ENCODE measurements at regions not wholly inside any gene's neighbourhood (a gene's known extent, or its start where the extent isn't known, plus 50 kb on each side); places are given as distances from the start of the nearest gene placed in this dataset.

DNA sequence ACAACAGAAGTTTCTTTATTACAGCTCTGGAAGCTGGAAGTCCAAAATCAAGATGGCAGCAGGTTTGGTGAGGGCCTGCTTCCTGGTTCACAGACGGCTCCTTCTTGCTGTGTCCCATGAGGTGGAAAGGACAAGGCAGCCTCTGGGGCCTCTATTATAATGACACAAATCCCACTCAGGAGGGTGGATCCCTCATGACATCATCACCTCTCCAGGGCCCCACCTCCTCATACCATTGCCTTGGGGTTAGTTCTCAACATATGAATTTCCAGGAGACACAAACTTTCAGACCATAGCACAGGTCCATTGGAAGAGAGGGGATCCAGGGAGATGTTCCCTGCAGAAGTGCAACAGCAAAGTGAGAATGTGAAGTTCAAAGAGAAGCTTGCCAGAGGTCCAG is 202.8 kb downstream of the TFCP2L1 start:
- FAIRE-seq, result no peak

DNA sequence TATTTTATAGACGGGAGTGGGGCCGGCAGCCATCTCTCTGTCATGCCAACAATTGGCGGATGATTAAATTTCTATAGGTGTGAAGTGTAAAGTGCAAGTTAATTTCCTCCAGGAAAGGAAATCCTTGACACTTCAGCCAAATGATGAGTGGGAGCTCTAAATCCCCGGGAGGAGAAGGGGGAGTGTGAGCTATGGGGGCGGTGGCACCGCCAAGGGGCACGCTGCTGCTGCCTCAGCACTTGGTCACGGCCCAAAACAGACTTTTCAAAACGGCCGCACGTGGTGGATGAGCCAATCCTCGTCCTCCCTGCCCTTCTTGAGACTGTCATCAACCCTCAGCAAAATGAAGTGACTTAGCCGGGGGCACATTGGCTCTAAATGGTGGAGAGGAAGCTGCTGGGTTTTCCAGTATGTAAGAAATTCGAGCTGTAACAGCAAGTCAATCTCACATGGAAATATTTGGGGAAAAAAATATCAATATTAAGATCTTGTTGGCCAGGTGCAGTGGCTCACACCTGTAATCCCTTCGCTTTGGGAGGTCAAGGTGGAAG is 200.8 kb downstream of the TFCP2L1 start:
- no peak for FAIRE-seq

DNA sequence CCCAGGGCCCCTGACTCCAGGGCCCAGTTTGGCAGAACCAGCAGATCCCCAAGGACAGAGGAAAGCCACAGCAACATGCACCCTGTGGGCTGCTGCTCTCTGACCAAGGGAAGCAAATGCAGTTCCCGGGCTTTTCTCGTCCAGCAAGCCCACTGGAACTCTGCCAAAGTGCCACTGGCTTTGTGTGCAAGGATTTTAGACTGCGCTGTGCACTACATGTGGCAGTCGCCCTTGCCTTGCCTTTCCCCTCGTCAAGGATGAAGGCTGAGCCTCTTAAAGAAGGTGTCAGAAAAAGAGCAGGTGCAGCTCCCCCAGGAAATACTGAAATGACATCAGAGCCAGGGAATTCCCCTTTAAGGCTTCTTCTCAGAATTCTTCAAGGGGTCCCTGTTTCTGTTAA is 199.2 kb downstream of the TFCP2L1 start:
- FAIRE-seq, result no peak

DNA sequence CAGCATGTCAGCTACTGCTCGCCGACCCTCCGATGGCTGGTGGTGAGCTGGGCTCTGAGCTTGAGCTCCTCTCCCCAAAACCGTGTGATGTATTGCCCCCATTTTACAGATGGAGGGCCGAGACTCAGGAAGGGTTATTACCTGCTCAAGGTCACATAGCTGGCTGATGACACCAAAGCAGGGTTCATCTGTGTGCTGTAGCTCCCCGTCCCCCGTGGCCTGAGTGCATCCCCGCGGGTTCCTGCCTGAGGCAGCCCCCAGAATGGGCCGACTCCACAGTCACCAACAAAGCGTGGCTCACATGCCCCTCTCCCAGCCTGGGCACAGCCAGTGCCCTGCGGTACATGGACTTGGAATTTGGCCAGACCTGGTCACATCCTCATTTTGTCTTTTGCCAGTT is 198.6 kb downstream of the TFCP2L1 start:
- FAIRE-seq, result no peak

DNA sequence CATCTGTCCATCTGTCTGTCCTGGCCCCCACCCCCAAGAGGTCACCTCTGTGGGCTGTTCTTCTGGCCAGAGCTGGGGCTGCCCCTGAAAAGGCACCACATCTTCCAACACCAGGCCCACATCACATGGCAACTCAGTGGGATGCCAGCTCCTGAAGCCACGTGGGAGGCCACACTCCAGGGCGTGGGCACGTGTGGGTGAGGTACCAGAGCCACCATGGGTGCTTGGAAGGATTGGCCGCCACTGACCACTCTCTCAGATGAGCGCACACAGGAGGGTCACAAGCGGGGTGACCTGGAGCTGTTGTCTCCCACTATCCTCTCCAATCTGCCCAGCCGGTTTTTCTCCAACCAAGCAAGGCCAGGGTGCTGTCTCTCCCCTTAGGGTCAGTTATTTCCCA is 197.9 kb downstream of the TFCP2L1 start:
- FAIRE-seq, result no peak

DNA sequence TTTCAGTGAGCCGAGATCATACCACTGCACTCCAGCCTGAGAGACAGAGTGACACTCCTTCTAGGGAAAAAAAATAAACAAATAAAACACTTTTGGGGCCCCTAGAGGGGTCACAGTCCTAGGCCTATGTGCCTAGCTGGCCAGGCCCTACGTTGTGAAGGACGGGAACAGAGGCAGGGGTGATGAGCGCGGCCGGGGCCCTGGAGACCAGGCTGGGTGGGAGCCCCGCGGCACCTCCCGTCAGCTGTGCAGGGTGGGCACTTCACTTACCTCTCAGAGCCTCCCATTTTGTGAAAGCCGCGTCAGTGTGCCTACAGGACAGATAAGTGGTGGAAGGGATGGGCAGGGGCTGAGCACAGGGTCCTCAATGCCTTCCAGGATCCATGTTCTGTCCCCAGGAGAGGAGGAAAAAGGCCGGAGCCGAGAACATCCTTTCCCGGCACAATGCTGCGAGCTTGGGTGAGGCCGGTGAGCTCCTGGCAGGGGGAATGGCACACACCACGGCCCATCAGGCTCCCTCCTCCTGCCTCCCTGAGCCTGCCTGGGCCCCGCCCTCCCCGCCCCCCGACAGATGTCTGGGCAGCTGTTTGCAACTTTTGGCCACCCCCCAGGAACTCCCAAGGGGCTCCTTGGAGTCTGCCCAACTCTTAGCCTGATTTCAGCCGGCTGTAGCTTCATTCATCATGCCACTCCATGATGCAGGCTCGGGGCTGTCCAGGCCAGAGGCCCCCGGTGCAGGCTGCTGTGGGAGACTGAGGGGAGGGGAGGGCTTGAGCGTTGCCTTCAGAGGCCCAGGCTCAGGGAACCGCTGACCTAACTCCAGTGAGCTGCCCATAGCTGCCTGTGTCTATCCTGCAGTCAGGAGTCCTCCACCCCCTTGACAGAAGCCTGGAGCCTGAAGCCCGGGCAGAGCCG is 196.5 kb downstream of the TFCP2L1 start:
- FAIRE-seq, result no peak

DNA sequence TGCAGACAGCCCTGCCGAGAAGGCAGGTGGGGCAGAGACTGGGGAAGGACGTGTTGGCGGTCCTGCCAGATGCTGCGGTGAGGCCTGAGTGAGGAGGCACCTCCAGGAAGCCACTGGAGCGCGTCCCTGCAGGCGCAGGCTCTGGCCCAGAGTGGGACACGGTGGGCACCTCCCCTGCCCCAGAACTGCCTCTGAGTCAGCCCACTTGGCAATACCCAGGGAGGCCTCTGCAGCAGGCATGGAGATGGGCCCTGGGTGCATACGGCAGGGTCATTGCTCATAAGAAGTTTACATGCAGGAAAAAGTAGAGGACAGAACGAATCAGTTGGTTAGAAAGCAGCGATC is 195.9 kb downstream of the TFCP2L1 start:
- no peak for FAIRE-seq

DNA sequence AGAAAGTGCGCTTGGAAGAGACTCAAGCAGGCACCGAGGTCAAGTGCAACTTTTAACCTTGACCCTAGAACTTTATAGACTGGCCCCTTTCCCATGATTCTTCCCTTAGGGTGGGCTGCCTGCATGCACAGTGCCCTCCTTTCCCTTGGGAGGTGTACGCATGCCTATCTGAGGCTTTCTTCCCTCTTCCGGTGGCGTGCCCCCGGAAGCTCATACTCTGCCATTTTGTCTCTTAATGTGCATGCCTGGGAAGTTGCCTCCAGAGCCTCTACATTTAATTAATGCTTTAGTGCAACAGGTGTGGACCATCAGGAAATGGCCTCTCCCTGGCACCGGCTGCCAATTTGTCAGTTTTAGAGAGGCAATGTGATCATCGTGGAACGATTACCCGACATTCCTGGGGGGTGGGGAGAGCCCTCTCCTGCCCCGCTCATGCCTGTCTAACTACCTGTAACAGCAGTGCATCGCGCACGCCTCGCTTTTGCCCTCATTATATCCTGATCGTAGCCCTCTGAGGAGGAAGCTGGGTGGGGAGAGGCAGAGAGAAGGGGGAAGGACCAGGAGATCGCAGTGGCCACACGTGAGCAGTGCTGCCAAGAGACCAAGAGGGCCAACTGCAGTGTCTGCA is 194.8 kb downstream of the TFCP2L1 start:
- no peak for FAIRE-seq

DNA sequence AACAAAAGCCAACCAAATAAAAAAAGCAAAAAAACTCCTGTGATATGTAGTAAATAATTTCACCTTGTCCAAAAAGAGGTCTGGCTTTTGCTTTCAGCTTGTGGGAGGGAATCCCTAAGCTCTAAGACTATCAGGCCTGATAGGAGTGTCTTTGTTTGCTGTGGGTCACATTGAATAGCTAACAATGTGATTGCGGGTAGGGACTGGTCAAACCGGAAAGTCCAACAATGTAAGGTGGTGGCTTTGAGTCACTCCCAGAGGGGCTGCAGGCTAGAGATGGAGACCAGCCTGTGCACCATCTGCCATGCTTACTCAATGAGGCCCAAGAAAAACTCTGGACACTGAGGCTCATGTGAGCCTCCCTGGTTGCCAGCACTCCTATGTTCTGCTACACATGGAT is 192.9 kb downstream of the TFCP2L1 start:
- FAIRE-seq, result peak; percentile 29

DNA sequence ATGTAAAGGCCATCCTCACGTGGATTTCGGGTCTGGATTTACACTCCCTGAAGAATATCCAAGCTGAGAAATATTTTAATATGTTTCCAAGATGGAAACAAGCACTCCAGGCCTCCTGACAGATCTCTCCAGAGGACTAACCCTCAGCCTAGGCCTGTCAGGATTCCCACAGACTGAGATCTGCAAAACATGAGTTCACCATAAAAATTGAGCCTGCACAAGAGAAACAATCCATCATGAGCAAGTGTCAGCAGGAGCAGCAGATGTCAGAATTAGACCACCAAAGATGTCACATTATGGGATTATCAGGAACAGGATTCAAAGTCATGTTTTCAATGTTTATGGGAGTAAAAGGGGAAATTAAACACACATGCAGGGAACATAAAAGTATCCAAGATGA is 191.3 kb downstream of the TFCP2L1 start:
- peak; percentile 99 for FAIRE-seq

DNA sequence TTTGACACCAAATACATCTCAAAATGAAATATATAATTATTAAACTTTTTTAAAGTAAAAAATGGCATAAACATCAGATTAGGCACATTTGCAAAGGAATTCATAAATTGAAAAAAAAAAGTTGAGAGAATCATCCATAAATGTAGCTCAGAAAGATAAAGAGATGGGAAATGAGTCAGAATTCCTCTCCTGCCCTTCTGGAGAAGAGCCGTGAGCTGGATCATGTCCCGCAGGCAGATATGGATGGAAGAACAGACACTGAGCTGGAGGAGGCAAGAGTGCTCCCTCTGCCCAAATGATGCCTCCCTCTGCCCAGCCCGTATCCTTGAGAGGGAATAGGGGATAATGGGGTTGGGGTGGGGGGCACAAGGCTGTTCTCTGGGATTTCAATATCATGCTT is 190.9 kb downstream of the TFCP2L1 start:
- FAIRE-seq, result no peak

DNA sequence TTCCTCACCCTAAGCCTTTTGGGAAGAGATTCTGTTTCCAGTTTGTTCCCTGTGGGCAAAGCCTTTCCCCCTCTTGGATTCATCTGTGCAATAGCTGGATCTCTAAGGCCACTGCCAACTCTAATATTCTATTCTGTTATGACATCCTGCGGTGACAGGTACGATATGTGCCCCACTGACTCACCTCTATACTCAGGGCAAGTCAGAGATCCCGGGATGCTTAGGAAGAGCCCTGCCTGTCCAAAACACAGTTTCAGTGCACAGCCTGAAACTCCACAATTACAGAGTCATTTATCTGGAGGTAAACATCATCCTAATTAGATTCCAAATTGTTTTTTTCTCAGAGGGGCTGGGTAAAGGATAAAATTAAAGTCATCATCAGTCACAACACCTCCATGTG is 190.2 kb downstream of the TFCP2L1 start:
- FAIRE-seq, result peak; percentile 33

DNA sequence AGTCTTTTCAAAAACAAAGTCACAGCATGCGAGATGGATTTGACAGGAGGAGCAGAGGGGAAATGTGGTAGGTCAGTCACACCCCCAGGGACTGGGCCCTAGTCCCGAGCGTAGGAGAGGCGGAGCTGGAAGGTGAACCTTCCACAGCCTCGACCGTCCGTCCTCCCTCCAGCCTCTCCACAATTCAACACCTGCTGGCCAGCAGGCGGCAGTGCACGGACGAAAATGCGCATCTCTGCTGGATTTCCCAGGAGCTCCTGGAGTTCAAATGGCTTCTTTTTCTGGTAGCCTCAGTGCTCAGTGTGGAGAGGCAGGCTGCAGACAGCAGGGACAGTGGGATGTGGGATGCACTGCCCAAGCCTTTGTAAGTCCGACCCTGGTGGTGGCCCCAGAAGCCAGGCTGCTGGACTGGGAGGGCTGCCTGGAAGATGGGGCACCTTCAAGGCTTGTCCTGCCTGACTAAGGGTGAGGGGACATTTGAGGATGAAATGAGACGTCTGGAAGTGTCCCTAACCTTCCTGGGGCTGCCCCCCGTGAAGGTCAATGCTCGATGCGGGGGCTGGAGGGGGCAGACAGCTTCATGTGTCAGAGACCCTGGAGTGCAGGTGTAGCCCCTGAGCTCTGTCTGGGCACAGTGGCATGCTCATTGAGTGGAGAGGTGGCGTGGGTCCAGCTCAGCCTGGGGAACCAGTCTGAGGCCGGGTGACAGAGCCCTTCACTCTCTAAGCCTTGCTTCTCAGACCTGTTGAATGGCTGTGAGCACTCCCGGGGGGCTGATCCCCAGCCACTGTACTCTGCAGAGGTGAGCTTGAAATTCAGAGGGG is 189.5 kb downstream of the TFCP2L1 start:
- FAIRE-seq, result peak; percentile 26

DNA sequence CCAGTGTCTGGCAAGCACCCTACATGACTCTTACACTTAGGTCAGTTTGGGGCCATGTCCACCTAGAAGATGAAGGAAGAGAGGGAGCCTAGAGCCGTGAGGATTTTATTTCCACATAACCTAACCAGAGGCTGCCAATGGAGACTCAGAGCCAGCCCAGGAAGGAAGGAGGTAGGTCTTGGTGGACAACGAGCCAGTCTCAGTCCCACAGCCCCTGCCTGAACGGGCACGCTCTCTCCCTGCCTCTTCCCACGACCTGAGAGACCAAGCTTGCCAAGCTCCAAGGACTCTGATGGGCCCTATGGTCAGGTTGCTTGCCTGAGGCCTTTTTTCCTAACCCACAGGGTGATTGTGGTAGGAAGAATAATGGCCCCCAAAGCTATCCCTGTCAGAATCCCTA is 188.4 kb downstream of the TFCP2L1 start:
- FAIRE-seq, result no peak

DNA sequence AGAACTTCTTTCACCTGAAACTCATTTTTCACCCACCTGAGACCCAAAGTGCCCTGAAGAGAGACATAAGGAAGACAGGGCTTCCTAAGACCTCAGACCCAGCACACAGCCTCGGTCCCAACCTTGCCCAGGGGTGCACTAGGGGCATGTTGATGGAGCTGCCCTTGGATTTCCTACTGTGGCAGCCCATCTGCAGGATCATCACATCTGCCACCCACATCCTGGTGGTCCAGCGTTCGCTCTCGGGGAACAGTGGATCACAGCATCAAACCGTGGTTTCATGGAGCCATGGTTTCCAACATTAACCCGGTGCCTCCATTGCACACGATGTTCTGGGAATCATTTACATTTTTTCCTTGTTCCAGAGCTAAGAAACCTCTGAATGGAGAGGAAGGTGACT is 186.4 kb downstream of the TFCP2L1 start:
- FAIRE-seq, result no peak

DNA sequence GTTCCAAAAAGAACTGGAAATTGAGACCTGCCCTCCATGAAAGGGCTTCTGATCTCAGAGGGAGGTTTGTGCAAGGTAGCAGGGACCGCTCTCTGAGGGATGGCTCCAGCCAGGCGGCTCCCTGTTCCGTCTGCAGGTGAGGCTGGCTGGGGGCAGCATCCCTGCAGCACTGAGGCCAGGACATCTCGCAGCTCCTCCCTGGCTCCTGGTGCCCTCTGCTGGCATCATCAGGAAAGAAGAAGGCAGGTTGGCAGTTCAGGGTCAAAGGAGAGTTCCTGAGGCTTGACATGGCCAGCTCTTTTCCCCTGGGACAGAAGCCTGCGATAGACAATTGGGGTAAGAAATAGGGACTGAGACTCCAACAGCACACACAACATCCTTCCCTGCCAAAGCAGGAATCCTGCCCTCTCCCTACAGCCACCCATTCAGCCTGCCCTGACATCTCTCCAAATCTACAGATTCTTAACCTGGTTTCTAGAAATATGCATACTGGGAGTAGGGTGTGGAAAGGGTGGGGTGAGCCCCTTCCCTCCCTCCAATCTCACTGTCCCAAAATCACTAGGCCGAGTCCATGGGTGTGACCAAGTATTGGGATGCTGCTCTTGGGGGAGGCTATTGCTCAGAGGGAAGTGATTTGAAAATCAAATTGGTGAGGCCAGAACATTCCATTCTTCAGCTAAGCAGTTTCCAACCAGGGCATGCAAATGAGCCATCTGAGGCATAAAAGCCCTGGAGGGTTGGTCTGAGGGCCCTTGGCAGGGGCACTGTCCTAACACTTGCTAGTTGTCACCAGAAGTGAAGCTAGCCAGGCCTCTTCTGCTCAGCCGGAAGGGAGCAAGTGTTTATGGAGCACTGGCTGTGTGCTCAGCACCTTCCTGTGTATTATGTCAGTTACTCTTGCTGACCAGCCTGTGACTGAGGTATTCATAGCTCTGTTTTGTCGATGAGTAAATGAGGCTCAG is 185.4 kb downstream of the TFCP2L1 start:
- no peak for FAIRE-seq

DNA sequence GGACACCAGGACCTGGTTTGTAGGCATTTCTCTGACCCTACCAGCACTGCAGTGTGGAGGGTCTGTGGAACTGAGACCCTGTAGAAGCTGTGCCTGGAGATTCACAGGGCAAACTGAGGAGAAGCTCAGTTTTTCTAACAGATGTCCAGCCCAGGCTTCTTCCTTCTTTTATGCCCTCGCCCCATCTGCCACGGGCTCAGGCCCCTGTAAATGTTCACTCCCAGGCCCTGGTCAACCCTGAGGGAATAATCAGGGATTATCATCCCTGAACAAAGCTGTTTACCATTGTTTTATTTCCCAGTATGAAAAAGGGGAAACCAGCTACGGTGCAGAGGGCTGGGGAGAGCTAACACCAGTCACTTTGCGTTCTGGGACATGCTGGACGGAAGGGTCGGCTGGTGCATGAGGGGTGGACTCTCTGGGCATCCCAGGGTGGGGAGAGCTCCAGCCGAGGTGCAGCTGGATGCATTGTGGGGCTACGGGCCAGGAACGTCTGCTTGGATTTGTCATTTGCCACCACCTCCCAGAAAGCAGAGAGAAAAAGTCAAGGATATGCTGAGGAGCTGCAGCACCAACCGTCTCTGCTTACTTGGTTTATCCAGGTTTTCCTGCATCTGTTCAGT is 183.8 kb downstream of the TFCP2L1 start:
- no peak for FAIRE-seq

DNA sequence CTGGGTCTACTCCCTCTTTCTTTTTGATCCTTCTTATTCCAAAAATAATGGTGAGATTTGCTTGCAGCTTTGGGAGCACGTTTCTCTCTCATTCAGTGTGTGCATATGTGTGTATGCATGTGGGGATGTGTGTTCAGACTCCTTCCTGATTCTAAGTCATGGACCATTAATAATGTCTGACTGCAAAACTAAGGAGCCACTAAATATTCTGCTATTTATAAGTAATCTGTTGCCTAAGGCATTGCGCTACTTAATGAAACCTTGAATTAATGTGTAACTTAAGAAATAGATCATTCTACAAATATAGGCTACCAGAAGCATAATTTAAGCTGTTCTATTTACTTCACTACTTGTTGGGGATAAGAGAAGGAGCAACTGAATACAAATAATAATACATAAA is 182.1 kb downstream of the TFCP2L1 start:
- FAIRE-seq, result no peak

DNA sequence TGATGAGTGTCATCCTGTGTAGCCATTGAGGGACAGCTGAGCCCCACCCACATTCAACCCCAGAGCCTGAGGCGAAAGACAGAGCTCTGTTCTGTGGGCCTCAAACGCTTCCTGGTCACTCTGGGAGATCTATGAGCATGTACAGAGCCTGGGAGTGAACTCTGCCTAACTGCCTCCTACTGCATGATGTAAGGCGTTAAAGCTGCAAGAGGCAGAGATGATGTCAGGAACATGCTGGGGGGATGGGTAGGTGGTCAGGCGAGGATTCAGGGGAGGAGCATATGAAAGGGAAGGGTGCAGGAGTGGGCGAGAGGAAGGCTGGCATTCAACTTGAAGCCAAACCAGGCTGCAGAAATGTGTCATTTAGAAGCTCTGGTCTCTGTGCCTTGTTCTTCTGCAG is 181.0 kb downstream of the TFCP2L1 start:
- no peak for FAIRE-seq

DNA sequence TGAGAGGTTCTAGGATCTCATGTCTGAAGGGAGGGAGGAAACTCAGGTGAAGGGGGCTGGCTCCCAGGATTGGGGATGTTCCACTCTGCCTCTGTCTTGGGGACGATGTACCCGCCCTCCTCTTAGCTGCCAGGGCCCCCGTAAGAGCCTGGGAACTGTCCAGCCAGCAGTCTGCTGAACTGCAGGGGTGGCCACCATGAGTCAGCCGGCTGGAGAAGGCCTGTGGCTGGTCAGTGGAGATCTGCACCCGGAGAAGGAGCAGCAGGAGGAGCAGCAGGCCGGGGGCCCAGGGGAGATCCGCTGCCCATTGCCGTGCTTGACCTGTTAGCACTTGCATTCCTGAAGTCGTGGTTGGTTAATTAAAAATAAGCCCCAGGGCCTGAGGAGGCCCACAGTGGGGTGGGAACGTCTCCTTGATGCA is 180.3 kb downstream of the TFCP2L1 start:
- no peak for FAIRE-seq

DNA sequence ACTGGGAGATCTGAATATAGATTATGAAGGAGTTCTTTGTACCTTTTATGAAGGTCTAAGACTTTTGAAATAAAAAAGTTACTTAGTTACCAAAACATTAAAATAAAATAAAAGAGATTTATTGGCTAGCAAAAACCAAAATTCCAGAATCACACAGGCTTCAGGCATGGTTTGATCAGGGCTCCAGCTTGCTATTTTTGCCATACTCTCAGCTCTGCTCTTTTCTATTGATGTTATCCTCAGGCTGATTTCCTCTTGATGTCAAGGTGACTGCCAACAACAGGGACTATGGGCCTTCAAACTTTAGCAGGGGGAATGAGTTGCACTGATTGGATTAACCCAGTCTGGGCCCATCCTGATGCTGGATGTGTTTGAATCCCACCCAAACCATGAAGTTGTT is 174.1 kb downstream of the TFCP2L1 start:
- FAIRE-seq, result no peak

DNA sequence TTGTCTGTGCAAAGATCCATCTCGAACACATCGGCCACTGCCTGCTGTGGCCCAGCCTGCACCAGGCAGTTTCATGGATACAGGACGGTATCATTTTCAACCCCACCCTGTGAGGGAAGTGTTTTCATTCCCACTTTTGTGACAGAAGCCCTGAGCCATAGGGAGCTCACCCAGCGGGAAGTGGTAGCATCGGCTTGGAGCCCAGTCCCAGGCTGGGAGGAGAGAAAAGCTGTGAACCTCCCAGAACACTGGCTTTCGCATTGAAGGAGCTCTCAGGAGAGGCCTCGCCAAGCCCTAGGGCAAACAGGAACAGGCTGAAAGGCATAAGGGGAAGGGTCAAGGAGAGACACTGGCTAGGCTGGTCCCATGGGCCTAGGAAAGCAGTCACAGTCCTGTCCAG is 166.1 kb downstream of the TFCP2L1 start:
- no peak for FAIRE-seq
